Fibroblast of lung (primary cell): ENCODE measurements at regions not wholly inside any gene's neighbourhood (a gene's known extent, or its start where the extent isn't known, plus 50 kb on each side); places are given as distances from the start of the nearest gene placed in this dataset.
"Not testable (repeated sequence)": the region's sequence is repeated elsewhere in the genome, so short reads cannot be mapped to it uniquely, and the experiment has no call there.

Experiments used
- DNase-seq, 2 donors: peaks; one replicate each; pipeline versions ENCODE4 v3.0.0 to v3.0.0-alpha.2; 2010; ENCODE audit warnings: low read depth in 2 of 2
- H2AFZ ChIP-seq: 2 replicates; pipeline ENCODE4 v1.5.1; 2012; ENCODE audit warnings: low read length, control low read depth, inconsistent platforms
- H3K27ac ChIP-seq: 2 replicates; pipeline ENCODE4 v1.5.1; 2011; ENCODE audit warnings: low read length, control low read depth; ENCODE audit not compliant: insufficient read depth
- H3K27me3 ChIP-seq: 2 replicates; pipeline ENCODE4 v1.5.1; 2011; ENCODE audit warnings: mild to moderate bottlenecking, low read length; ENCODE audit not compliant: control insufficient read depth, insufficient read depth
- H3K36me3 ChIP-seq: 2 replicates; pipeline ENCODE4 v1.5.1; 2011; ENCODE audit warnings: low read length; ENCODE audit not compliant: control insufficient read depth, insufficient read depth
- H3K4me1 ChIP-seq: 2 replicates; pipeline ENCODE4 v1.5.1; 2011; ENCODE audit warnings: low read length; ENCODE audit not compliant: control insufficient read depth, insufficient read depth; ENCODE audit errors: extremely low read depth
- H3K4me2 ChIP-seq: 2 replicates; pipeline ENCODE4 v1.5.1; 2011; ENCODE audit warnings: low read length, control low read depth; ENCODE audit not compliant: insufficient read depth; ENCODE audit errors: extremely low read depth
- H3K4me3 ChIP-seq, 4 experiments: fragments of 200-600 bp in 1 of 4; sonication (generic) in 1 of 4; replicated peaks in 1 of 4; 2 replicates each; pipeline ENCODE4 v1.5.1; 2011 to 2016; ENCODE audit warnings: low read length in 4 of 4, low read depth in 3 of 4, mild to moderate bottlenecking in 3 of 4, control low read depth in 2 of 4, inconsistent platforms in 1 of 4, mixed read lengths in 1 of 4; ENCODE audit not compliant: insufficient read depth in 1 of 4; ENCODE audit errors: control extremely low read depth in 1 of 4
- H3K79me2 ChIP-seq: 2 replicates; pipeline ENCODE4 v1.5.1; 2012; ENCODE audit warnings: mild to moderate bottlenecking, low read length, inconsistent platforms; ENCODE audit not compliant: control insufficient read depth, insufficient read depth
- H3K9ac ChIP-seq: 2 replicates; pipeline ENCODE4 v1.5.1; 2011; ENCODE audit warnings: mild to moderate bottlenecking, low read length, control low read depth; ENCODE audit not compliant: insufficient read depth
- H3K9me3 ChIP-seq: 2 replicates; pipeline ENCODE4 v1.5.1; 2012; ENCODE audit warnings: low read depth, low read length; ENCODE audit not compliant: control insufficient read depth, insufficient read depth
- H4K20me1 ChIP-seq: 2 replicates; pipeline ENCODE4 v1.5.1; 2011; ENCODE audit warnings: low read length; ENCODE audit not compliant: control insufficient read depth, insufficient read depth; ENCODE audit errors: extremely low read depth
- CTCF ChIP-seq, 2 donors: IDR thresholded peaks in 1 of 2; conservative IDR thresholded peaks in 1 of 2; 1 replicate in 1 of 2; 2 replicates in 1 of 2; pipeline ENCODE4 v1.5.1; 2011 to 2012; ENCODE audit warnings: low read length in 2 of 2, control low read depth in 1 of 2, inconsistent platforms in 1 of 2, low read depth in 1 of 2, mild to moderate bottlenecking in 1 of 2
- EZH2 ChIP-seq: IDR thresholded peaks from 2 replicates; pipeline ENCODE4 v1.5.1; 2012; ENCODE audit warnings: low read length, control low read depth, mild to moderate bottlenecking; ENCODE audit errors: missing control alignments

GRCh38 chr7:115561335-115562110, 469.0 kb downstream of the TFEC start:
- Histone ChIP-seq H3K9me3 (no peaks in the 10 kb centered on the region), H2AFZ (peak overlapping the region; percentile 27), H3K79me2 (no peaks in the 10 kb centered on the region), H4K20me1 (no peaks in the 10 kb centered on the region), H3K27ac (no peak overlapping the region), H3K27me3 (no peaks in the 10 kb centered on the region), H3K36me3 (no peaks in the 10 kb centered on the region), H3K9ac (no peak overlapping the region), H3K4me1 (no peaks in the 10 kb centered on the region), H3K4me2 (no peak overlapping the region), H3K4me3 (no peak overlapping the region)
- DNase-seq: peak; percentile 58 to 95
- TF ChIP-seq CTCF (conservative IDR thresholded peaks at IDR 0.05 in 1 of 2, IDR thresholded peaks at IDR 0.05 in 1 of 2; ENCODE audit: low read depth in 1 of 2, low read length in 2 of 2) (peak in 1 of 2 donors; percentile 8), EZH2 (no peak)

DNA sequence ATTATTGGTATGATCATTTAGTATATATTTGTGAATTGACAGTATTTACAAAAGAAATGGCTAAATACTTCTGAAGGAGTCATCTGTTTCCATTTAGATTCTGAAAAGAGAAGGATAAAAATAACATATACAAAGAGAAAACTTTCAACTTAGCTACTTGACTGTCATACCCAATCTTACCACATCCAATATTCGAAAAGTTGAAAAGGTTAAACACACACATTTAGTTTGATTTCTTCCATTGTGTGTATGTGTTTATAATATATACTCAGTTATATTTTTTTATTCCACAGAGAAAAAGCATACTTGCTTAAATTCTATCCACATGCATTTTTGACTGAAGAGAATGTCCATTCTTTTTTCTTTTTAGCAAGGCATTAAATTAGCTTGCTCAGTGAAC, 470.7 kb downstream of the TFEC start:
- no peak overlapping the region for H3K9ac ChIP-seq
- H3K4me2 ChIP-seq: no peak overlapping the region
- TF ChIP-seq CTCF (conservative IDR thresholded peaks at IDR 0.05 in 1 of 2, IDR thresholded peaks at IDR 0.05 in 1 of 2; ENCODE audit: low read depth in 1 of 2, low read length in 2 of 2): no peak
- no peak for TF ChIP-seq EZH2

DNA sequence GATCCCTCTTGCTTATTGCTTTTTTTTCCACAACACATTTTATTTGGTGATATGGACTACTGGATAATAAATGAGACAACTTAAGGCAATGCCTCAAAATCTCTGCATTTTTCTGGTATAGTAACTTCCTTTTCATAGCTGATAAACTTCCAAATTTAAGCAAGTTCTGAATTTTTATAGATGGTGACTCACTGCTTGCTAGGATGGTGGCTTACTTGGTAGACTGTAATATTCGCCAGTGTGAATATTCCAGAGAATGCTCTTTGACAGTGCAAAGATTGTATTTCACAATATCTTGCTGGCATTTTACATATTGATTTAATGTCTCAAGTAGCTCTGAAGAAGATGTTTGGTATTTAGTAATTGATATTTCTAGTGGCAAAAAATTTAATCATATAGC, 472.4 kb downstream of the TFEC start:
- Histone ChIP-seq H2AFZ (no peak overlapping the region), H3K4me2 (no peak overlapping the region), H3K9ac (no peak overlapping the region), H3K4me3 (no peak overlapping the region), H3K79me2 (no peaks in the 10 kb centered on the region), H3K4me1 (no peaks in the 10 kb centered on the region), H3K27me3 (no peaks in the 10 kb centered on the region), H3K9me3 (no peaks in the 10 kb centered on the region), H3K27ac (no peak overlapping the region), H4K20me1 (no peaks in the 10 kb centered on the region), H3K36me3 (no peaks in the 10 kb centered on the region)
- peak; percentile 61 to 66 for DNase-seq
- TF ChIP-seq EZH2 (no peak), CTCF (conservative IDR thresholded peaks at IDR 0.05 in 1 of 2, IDR thresholded peaks at IDR 0.05 in 1 of 2; ENCODE audit: low read depth in 1 of 2, low read length in 2 of 2) (no peak)

More for the DNA sequence above, 470.7 kb downstream of the TFEC start:
- no peaks in the 10 kb centered on the region for H4K20me1 ChIP-seq
- no peak for DNase-seq
- H3K79me2 ChIP-seq: no peaks in the 10 kb centered on the region
- no peak overlapping the region for H3K27ac ChIP-seq
- H3K36me3 ChIP-seq: no peaks in the 10 kb centered on the region
- no peaks in the 10 kb centered on the region for H3K9me3 ChIP-seq
- H3K4me3 ChIP-seq: no peak overlapping the region
- H2AFZ ChIP-seq: no peak overlapping the region
- no peaks in the 10 kb centered on the region for H3K27me3 ChIP-seq
- H3K4me1 ChIP-seq: no peaks in the 10 kb centered on the region

- not testable (repeated sequence) for H3K9me3 ChIP-seq, H2AFZ ChIP-seq, H3K79me2 ChIP-seq, H3K27ac ChIP-seq, H3K4me1 ChIP-seq, H4K20me1 ChIP-seq, H3K9ac ChIP-seq, H3K36me3 ChIP-seq, H3K4me2 ChIP-seq, H3K27me3 ChIP-seq, DNase-seq, H3K4me3 ChIP-seq
Measured at GRCh38 chr7:115557296-115557695, 473.3 kb downstream of the TFEC start.
